HG03064 (cell line): ENCODE measurements at regions not wholly inside any gene's neighbourhood (a gene's known extent, or its start where the extent isn't known, plus 50 kb on each side); places are given as distances from the start of the nearest gene placed in this dataset.

Source experiments
- ATAC-seq: cut with Tn5 transposase; IDR thresholded peaks from one replicate; pipeline ENCODE4 v1.9.1; 2021; ENCODE audit warnings: low read depth; ENCODE audit not compliant: unreplicated experiment

DNA sequence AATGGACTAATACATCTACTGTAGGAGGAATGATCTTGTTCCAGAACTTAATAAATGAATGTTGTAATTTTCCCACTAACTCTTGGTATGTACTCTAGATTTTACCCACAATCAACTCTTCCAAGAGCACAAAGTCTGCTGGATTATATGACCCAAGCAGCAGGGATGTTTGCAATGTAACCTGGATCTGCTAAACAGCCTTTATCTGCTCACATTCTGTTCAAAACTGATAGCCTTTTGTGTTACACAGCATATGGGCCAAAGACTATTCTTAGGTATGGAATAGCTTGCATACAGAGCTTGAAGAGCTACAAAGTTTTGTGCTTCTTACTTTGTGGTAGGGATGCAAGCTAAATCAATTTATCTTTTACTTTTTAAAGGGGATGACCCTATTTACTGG is 213.7 kb upstream of the DCN start:
- ATAC-seq: no peak

DNA sequence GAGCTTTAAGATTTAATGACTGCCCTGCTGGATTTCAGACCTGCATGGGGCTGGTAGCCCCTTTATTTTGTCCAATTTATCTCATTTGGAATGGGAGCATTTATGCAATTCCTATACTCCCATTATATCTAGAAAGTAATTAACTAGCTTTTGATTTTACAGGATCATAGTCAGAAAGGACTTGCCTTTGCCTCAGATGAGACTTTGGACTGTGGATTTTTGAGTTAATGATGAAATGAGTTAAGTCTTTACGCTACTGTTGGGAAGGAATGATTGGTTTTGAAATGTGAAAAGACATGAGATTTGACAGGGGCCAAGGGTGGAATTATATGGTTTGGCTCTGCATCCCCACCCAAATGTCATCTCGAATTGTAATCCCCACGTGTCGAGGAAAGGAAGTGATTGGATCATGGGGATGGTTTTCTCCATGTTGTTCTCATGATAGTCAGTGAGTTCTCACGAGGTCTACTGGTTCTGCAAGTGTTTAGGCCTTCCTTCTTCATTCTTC is 213.1 kb upstream of the DCN start:
- no peak for ATAC-seq

DNA sequence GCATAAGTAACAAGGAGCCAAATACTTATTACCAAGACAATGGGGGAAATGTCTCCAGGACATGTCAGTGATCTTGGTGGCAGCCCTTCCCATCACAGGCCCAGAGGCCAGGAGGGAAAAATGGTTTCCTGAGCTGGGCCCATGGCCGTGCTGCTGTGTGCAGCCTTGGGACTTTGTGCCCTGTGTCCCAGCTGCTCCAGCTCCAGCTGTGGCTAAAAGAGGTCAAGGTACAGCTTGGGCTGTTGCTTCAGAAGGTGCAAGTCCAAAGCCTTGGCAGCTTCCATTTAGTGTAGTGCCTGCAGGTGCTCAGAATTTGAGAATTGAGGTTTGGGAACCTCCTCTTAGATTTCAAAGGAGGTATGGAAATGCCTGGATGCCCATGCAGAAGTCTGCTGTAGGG is 212.3 kb upstream of the DCN start:
- ATAC-seq: no peak

DNA sequence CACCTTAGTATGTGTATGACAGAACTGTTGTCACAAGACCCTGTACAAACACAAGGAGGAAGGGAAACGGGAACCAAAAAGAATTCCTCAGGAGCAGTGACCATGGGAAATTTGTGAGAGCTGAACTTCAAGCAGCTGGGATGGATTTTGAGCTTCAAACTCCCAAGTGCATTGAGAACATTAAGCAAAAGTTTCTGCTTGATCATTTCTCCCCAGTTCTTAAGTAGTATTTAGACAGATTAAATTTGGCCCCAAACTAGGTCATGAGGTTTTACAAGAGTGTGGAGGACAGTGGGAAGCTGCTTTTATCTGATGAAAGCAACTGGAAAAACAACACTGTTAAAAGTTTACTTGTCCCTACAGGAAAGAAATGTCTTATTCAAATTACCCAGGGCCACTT is 206.0 kb upstream of the DCN start:
- no peak for ATAC-seq

DNA sequence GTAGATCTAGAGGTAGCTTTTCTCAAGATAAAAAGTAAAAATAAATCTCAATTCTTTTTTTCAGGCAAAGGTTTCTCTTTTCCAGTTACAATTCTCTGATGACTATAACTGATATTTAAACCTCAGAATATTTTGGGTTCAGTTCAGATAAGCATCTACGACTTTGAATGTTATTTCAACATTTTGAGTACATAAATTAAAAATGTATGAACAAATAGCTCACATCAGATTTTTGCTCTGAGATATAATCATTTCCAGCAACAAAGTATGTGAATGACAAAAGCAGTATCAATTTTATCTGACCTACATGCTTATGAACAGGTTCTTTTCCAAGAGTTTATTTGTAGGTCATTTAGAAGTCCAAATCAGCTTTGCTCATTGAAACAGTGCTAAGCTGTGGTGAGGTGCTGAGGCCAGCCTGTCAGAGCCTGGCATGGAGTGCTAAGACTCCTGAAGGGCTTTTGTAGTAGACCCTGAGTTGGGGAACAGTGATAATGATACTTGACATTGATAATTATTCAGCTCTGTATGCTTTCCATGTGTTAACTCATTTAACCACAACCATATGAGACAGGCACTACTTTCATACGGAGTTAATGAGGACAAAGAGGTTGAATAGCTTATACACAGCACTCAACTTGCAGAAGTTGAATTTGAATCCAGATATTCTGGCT is 205.0 kb upstream of the DCN start:
- no peak for ATAC-seq

DNA sequence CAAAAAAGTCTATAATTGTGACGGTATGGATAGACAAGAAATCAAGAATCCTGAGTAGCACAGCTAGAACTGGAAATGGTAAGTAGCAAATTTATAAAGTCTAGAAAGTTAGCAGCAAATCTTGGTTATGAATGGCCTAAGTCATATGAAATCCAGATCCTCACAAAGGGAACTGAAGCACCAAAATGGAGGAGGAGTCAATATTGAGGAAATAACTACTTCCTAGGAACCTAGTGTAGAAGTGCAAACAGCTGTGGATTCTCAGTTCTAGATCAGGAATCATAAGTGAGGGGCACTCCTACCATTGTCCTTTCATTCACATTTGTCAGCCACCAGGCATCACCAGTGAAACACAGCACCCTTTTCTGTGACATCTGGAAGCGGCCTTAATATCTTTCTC is 202.2 kb upstream of the DCN start:
- ATAC-seq: no peak

DNA sequence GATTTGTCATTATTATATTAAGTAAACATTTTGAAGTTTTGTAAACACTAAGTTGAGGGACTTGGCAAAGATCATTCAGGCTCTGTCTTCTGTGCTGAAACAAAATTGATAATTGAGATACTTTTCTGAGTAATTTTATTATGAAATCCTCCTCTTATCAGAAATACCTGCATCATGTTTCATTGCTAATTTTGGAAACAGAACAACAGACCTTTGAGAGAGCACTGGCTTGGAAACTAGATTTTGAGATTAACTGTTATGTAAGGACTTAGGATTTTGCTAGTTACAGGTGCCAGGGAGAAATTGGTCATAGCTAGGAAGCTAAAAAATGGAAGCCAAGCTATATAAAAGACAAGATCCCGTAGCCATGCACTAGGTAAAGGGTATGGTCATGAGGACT is 201.7 kb upstream of the DCN start:
- ATAC-seq: no peak

DNA sequence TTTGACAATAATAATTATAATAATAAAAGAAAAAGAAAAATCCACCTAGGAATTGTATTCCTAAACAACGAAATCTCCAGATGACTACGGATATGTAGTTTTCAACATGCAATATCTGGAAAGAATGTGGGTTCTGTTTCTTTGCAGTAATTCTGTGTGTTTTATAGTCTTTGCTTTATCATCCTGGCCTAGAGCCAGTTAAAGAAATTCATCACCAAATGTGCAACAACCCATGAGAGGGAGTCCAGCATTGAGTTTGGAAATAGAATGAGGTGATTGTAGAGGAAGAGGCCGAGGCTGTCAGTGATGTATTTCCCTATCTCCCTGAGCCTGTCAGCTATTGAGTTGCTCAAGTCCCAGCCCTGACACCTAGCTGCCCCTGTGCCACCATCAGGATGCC is 200.5 kb upstream of the DCN start:
- ATAC-seq: no peak

DNA sequence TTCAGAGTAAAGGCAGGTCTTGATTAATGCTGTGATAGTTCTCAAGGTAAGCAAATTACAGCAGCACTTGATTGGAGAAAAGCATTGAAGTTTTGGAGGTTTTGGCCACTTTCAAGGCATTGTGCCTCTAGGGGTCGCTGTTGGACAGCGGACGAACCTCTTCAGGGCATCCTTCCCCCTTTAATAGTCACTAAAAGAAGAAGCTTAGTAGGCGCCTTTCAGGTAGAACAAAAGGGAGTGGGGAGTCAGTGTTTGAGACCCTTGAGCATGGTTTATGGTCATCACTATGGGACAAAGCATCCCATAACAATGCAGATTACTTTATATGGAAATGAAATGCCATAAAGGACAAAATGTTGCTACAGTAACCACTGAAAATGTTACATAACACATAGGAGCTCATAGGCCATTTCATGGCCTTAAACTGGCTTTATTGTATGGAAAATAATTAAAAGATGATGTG is 199.5 kb upstream of the DCN start:
- ATAC-seq: peak; percentile 89

DNA sequence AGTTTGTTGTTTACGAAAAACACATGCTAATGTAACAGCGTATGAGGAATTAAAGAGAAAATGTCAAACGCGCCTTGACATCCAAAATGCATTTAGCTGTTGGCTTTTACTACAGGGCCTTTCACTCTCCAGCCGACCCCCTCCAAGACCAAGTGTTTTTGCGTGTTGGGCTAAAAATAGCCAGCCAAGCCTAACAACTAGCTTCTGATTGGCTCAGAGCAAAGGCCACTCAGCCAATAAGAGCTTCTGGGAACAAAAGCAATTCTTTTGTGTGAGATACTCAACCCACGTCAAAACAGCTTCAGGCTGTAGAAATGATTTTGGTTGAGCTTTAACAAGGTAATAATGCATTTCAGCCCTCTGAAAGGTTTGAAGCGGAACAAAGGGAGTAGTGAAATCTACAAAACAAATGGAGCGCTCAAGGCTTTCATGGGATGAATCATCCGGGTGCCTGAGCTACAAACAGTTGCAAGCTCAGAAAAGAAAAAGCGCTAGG is 198.7 kb upstream of the DCN start:
- ATAC-seq: peak; percentile 63

DNA sequence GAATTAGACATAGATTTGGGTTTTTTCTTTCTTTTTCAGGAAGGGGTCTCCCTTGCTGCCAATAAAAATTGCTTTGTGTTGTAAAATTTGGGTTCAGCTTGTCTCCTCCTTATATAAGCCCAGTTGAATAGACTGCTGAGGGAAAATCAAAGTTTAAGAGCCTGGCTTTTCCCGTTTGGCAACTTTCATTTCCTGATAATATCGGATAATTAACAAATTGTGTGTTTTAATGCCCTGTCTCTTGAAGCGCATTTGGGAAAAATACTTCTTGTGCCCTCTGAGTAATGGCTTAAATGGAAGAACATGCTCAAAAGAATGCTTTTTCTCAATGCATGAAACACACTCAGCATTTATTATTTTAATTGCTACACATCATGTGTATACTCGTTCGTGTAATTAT is 198.0 kb upstream of the DCN start:
- no peak for ATAC-seq

DNA sequence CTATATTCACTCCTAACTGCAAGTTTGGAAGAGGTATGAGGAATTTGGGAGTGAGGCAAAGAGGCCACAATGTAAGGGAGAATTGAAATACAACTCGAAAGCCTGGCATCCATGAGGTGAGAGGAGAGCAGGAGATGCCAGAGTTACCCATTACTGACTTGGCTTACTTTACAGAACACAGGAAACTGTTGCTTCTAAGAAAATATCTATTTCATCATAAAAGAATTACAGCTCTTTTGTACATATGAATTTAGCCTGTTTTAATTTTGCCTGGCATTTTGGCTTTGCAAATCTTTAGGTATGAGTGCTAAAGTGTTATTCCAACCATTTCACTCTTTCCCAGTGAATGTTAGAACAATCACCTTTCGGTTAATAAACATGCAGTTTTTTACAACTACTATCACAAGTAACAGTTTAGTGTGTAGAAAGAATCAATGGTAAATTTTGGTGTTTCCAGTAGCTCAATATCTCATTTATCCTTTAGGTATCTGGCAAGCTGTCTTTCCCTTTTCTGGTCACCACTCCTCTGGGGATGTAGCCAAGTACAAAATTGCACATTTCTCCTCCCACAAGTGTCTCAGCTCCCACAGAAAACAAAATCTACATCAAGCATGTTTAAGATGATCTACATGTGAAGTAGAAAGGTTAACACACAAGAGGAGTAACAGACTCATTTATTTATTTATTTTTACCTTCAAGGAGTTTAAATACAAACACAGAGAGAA is 196.6 kb upstream of the DCN start:
- ATAC-seq: no peak

DNA sequence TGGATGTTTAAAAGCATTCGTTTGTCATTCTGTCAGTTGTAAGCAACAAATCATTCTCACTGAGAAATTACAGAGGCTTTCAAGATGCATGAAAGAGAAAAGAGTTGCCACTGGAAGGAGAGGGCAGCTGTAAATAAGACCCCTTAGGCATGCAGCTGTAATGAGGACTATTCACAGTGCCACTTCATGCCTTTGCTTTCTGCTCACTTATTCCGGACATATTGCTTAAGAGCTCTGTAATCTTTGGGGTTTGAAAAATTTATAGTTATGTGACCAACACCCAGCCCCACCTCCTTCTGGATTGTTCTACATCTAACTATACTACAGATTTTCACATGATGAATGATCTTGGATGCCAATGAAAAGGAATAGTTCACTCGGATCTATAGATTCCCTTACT is 194.8 kb upstream of the DCN start:
- ATAC-seq: no peak

DNA sequence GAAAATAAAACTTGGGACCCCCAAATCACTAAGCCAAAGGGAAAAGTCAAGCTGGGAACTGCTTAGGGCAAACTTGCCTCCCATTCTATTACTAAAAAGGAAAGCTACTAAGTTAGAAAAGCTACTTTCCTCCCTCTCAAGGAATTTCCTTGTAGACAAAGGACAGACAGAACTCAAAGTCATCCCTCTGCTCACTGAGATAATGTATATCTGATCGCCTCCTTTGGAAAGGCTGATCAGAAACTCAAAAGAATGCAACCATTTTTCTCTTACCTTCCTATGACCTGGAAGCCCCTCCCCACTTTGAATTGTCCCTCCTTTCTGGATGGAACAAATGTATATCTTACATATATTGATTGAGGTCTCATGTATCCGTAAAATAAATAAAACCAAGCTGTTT is 190.5 kb upstream of the DCN start:
- ATAC-seq: no peak

DNA sequence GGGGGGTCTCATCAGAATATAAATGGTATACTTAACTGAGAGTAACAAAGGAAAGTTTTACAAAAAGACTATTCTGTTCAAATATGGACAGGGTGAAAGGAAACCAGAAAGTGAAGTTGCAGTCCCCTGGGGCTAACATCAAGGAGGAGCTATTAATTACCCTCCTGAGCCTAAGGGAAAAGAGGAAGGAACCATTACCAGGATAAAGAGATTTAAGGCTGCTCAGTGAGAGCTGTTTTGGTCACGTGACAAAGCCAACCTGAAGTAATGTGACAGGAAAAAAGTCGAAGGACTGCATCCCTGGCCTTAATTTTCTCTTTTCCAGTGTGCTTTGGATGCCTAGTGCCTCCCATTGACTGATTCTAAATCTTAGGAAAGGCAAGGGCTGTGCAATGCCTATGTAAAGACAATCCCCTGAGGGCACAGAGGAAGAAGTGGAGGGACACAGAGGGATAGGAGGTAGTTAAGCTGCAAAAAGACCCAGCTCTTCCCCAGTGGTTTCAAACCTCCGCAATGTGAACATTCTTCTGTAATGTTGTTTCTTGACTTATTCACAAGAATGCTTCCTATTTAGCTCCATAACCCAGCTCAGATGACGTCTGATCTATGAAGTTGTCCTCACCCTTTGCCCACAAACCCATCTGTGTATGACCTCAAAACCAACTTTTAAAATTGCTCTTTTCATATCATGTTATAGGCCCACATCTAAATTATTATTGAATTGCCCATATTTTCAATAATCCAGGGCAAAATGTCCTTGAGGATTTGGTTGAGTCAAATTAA is 187.7 kb upstream of the DCN start:
- no peak for ATAC-seq

DNA sequence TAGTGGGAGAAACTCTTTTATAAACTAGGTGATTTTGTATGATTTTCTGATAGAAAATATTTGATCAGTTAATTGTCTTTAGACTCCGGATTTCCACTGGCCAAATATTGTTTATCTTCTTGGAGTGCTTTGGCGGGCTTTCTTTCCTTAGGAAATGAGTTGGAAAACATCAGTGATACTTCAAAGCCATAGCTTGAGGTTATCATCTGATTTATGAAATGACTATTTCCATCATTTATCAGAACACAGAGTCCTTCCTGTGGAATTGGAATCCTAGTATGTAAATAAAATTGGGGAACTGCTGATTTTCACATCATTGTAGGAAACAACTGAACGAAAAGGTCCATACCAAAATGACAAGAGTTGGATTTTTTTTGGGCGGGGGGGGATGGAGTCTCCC is 186.0 kb upstream of the DCN start:
- ATAC-seq: no peak

DNA sequence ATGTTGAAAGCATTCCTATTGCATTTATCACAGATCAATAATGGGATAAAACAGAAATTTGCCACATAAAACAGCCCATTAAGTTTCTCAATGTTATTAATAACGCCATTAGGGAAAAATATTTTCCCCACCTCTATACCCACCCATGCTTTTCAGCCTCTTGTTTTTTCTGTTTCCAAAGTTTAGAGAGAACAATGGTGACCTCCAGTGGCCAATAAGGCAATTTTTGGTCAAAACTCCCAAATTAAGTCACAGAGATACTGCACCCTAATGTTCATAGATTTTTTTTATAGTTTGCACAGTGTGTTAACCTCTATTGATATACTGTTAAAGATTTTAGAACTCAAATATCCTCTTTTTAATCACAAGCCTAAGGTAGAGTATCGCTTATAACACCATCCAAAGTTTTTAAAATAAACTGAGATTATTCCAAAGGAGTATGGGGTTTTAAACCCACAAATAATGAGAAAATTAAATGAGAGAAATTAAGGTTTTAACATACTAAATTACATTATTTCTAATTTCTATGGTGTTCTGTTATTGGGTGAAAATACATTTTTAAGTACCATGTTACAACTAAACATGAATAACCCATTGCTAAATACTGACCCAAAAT is 184.7 kb upstream of the DCN start:
- ATAC-seq: no peak

DNA sequence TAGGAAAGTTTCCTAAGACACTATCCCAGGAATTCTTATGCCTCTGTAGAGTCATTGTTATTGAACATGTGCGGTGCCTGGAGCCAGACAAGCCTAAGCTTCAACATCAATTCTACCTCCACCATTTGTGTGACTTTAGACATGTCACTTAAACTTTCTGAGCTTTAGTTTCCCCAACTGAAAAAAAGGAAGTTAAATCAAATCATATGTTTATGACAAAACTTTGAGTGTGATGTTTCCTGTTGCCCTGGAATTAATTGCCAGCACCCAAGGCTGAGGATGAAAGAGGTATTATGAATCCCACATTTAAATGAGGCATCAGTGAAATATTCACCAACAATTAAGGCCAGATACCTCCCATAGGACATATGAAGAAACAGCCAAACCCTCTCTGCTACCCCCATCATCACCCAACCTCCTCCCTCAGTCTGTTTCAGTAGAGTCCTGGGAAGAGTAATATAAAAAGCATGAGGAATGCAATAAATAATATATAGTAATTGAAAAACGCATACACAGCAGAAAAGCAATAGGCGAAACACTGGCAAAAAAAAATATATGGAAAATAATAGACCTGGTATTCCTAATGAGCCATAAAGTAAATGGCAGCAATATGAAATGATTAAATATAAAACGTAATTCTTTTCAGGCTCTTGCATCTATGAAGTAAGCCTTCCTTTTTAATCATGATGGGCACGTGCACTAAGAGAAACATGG is 182.0 kb upstream of the DCN start:
- ATAC-seq: no peak

DNA sequence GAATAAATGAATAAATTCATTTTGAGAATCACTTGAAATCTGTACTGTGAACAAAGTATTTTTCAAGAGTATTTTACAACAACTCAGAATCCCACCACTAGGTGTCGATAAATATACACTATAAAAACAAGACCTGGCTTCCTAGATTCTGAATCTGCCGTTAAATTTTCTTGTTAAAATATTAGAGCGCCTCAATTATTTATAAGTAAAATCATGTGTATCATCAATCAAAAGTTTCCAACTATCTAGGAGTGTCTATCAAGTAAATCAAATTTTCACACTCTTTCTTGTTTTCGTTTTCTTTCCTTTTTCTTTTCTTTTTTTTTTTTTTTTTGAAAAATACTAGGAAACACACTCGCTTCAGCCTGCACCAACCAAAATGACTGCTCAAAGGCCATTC is 179.2 kb upstream of the DCN start:
- ATAC-seq: no peak

DNA sequence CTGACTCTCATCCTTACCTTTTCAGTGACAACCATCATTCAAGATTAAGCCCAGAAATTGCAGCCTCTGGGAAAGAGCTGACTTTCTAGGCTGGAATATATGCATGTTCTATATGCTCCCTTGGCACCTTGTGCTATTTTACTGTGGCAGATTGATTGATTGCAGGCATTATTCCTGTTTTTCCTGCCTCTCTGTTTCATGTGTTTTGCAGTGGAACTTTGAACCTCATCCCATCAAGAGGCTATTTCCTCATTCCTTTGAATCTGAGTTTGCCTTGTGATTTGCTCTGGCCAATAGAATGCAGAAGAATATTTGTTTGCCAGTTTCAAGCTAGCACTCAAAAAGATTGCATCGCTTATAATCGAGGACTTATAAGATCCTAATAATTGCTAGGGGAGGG is 174.8 kb upstream of the DCN start:
- no peak for ATAC-seq
